Suprapubic skin (tissue), 3 donors: ENCODE measurements at regions not wholly inside any gene's neighbourhood (a gene's known extent, or its start where the extent isn't known, plus 50 kb on each side); places are given as distances from the start of the nearest gene placed in this dataset.

Experiments used
- POLR2AphosphoS5 ChIP-seq, 3 donors: sonication (generic); formaldehyde crosslinking; IDR thresholded peaks; one replicate each; pipeline ENCODE4 v1.6.1; 2017; ENCODE audit warnings: antibody characterized with exemption in 3 of 3
- TF ChIP-seq, protein P1 (sequence below), 2 donors: fragments of 200-600 bp in 1 of 2; fragments of 450-650 bp in 1 of 2; sonication (generic) in 1 of 2; IDR thresholded peaks; one replicate each; pipeline ENCODE4 v1.5.1; 2016 to 2019; ENCODE audit warnings: antibody characterized with exemption in 2 of 2, mild to moderate bottlenecking in 1 of 2, moderate library complexity in 1 of 2

DNA sequence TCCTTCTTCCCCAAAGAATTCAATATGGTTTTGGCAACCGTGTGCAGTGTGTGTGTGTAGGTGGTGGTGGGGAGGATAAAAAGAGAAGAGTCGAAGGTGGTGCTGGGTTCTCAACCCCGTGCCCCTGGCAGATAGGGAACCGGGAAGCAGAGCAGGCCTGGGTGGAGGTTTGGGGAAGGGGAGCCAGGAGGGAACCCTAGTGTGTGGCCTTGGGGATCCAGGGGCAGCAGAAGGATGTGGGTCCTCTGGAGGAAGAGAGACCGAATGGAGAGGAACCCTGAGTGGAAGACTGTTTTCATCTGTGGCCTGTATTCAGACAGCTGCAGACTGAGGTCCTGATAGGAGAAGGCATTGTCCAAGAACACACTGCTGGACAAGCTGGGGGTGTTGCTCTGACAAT, 73.3 kb upstream of the B3GAT1 start:
- TF ChIP-seq, protein P1, sequence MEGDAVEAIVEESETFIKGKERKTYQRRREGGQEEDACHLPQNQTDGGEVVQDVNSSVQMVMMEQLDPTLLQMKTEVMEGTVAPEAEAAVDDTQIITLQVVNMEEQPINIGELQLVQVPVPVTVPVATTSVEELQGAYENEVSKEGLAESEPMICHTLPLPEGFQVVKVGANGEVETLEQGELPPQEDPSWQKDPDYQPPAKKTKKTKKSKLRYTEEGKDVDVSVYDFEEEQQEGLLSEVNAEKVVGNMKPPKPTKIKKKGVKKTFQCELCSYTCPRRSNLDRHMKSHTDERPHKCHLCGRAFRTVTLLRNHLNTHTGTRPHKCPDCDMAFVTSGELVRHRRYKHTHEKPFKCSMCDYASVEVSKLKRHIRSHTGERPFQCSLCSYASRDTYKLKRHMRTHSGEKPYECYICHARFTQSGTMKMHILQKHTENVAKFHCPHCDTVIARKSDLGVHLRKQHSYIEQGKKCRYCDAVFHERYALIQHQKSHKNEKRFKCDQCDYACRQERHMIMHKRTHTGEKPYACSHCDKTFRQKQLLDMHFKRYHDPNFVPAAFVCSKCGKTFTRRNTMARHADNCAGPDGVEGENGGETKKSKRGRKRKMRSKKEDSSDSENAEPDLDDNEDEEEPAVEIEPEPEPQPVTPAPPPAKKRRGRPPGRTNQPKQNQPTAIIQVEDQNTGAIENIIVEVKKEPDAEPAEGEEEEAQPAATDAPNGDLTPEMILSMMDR (IDR thresholded peaks at IDR 0.05), result no peak
- no peak for TF ChIP-seq POLR2AphosphoS5 (IDR thresholded peaks at IDR 0.05)
